ENCODE measurements at regions not wholly inside any gene's neighbourhood (a gene's known extent, or its start where the extent isn't known, plus 50 kb on each side); places are given as distances from the start of the nearest gene placed in this dataset.

DNA sequence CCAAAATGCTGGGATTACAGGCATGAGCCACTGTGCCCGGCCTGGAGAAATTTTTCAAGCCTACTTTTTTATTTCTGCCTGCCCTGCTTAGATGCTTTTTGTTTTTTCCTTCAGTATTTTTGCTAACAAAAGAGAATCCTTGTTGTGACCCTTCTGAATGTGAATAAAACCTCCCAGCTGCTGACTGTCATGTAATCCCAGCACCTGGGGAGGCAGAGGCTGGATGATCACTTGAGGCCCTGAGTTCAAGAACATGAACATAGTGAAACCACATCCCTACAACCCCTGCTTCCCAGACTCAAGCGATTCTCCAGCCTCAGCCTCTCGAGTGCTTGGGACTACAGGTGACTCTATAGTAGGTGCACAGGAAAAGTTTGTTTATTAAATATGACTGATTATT, 84.9 kb downstream of the SOX2 start:
- H3K27ac ChIP-seq = no peak overlapping the region
- no peak for DNase-seq (ENCODE audit: low spot score)
- no peak for TF ChIP-seq CTCF (IDR thresholded peaks at IDR 0.05)
- no peaks in the 10 kb centered on the region for H3K27me3 ChIP-seq (replicated peaks; ENCODE audit: insufficient read depth)
- H3K9me3 ChIP-seq = no peaks in the 10 kb centered on the region
- no peaks in the 10 kb centered on the region for H3K36me3 ChIP-seq
- H3K4me3 ChIP-seq = no peak overlapping the region
- peaks cover 3 to 4% of the 10 kb centered on the region in 2 donors for H3K4me1 ChIP-seq (ENCODE audit: control insufficient read depth in 1 of 2, low read depth in 2 of 2)
- no peak for ATAC-seq (ENCODE audit: insufficient number of reproducible peaks, low FRiP score, low read depth)

DNA sequence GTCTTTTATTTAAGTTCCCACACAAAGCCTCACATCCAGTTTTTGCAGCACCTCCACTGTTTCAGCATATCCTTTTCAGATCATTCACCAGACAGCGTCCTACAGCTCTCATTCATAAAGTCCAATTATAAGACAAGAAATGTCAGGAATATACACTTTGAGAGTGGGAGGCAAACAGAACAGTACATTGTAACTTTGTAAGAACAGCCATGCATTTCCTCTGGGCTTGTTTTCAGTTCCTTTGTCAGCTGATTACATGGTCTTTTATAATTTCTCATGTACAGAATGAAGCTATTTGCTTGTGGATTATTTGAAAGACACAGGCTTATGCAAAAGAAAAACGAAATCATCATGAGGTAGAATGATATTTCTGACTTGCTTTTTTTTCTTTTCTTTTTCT, 85.7 kb downstream of the SOX2 start:
- Histone ChIP-seq H3K9me3 (no peaks in the 10 kb centered on the region), H3K36me3 (no peaks in the 10 kb centered on the region), H3K4me1 (ENCODE audit: control insufficient read depth in 1 of 2, low read depth in 2 of 2) (no peaks in the 10 kb centered on the region), H3K27me3 (replicated peaks; ENCODE audit: insufficient read depth) (no peaks in the 10 kb centered on the region), H3K4me3 (no peak overlapping the region), H3K27ac (no peak overlapping the region)
- TF ChIP-seq CTCF (IDR thresholded peaks at IDR 0.05) = no peak
- no peak for ATAC-seq (ENCODE audit: insufficient number of reproducible peaks, low FRiP score, low read depth)
- DNase-seq (ENCODE audit: low spot score) = no peak

DNA sequence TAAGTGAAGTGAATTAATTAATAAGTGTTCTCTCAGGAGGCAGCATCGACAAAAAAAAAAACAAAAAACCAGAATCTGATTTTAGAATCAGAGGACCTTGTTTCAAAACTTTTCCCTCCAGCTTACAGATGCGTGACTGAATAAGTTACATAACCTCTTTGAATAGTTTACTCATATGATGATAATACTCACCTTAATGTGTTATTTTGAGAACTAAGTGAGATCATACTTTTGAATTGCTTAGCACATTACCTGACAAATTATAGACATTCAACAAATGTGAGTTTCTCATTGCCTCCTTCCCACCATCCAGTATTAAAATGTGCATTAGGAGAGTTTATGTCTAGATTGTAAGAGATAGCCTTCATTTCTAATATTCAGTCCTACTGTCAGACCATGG, 94.0 kb downstream of the SOX2 start:
- H3K4me1 ChIP-seq (ENCODE audit: control insufficient read depth in 1 of 2, low read depth in 2 of 2) = no peaks in the 10 kb centered on the region
- no peak overlapping the region for H3K4me3 ChIP-seq
- no peaks in the 10 kb centered on the region for H3K36me3 ChIP-seq
- DNase-seq (ENCODE audit: low spot score) (no peak), ATAC-seq (ENCODE audit: insufficient number of reproducible peaks, low FRiP score, low read depth) (no peak)
- H3K9me3 ChIP-seq = no peaks in the 10 kb centered on the region
- no peaks in the 10 kb centered on the region for H3K27me3 ChIP-seq (replicated peaks; ENCODE audit: insufficient read depth)
- no peak for TF ChIP-seq CTCF (IDR thresholded peaks at IDR 0.05)
- H3K27ac ChIP-seq = no peak overlapping the region

DNA sequence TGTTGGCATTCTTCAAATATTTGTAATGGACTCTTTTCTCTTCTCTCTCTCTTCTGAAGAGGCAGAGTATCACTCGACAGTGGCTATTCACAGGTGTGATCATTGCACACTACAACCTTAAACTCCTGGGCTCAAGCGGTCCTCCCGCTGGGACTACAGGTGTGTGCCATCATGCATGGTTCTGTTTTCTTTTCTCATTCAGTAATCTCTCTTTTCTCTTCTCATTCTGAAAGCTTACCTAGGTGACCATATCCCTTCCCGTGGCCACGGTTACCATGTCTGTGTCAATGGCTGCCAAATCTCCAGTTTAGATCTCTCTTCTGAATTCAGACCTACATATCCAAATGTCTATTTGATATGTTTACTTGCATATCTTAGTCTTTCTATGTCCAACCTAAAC, 96.3 kb downstream of the SOX2 start:
- no peak for ATAC-seq (ENCODE audit: insufficient number of reproducible peaks, low FRiP score, low read depth)
- Histone ChIP-seq H3K4me3 (no peak overlapping the region), H3K36me3 (no peaks in the 10 kb centered on the region), H3K27ac (no peak overlapping the region), H3K27me3 (replicated peaks; ENCODE audit: insufficient read depth) (no peaks in the 10 kb centered on the region), H3K4me1 (ENCODE audit: control insufficient read depth in 1 of 2, low read depth in 2 of 2) (no peaks in the 10 kb centered on the region), H3K9me3 (no peaks in the 10 kb centered on the region)
- TF ChIP-seq CTCF (IDR thresholded peaks at IDR 0.05) = no peak
- no peak for DNase-seq (ENCODE audit: low spot score)

DNA sequence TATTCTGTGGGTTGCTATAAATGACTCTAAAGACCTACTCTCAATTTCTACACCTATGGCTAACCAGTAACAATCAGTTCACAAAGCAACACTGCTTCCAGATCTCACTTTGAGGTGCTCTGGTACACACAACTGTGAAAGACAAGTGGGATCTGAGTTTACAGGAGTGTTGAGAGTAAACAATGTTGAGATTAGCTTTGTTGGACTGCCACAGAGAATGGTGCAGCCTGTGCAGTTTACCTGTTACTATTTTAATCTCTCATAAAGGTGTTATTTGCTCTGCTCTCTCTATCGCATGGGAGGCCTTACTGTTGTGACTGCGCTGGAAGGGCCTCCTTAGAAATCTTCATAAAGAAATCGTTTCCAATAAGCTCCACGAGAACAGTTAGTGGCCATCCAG, 112.0 kb downstream of the SOX2 start:
- no peaks in the 10 kb centered on the region for H3K9me3 ChIP-seq
- DNase-seq (ENCODE audit: low spot score) (no peak), ATAC-seq (ENCODE audit: insufficient number of reproducible peaks, low FRiP score, low read depth) (no peak)
- H3K4me3 ChIP-seq = no peak overlapping the region
- H3K36me3 ChIP-seq = no peaks in the 10 kb centered on the region
- no peaks in the 10 kb centered on the region for H3K4me1 ChIP-seq (ENCODE audit: control insufficient read depth in 1 of 2, low read depth in 2 of 2)
- H3K27ac ChIP-seq = no peak overlapping the region
- TF ChIP-seq CTCF (IDR thresholded peaks at IDR 0.05) = no peak
- H3K27me3 ChIP-seq (replicated peaks; ENCODE audit: insufficient read depth) = no peaks in the 10 kb centered on the region
